Heart left ventricle (tissue), 16 donors: ENCODE measurements at regions not wholly inside any gene's neighbourhood (a gene's known extent, or its start where the extent isn't known, plus 50 kb on each side); places are given as distances from the start of the nearest gene placed in this dataset.

Experiments
- ATAC-seq, 4 donors: fragments of 200-7000 bp; cut with Tn5 transposase; one replicate each; pipeline ENCODE4 v1.9.1; 2020 to 2022; ENCODE audit warnings: moderate library complexity in 4 of 4, mild to moderate bottlenecking in 3 of 4, moderate number of reproducible peaks in 1 of 4
- DNase-seq, 5 donors: peaks; one replicate each; pipeline ENCODE4 v3.0.0-alpha.2; 2020
- H3K27ac ChIP-seq, 12 donors: fragments of 200-600 bp; sonication (generic) in 4 of 12; one replicate each; pipeline versions ENCODE4 v1.5.0 to v1.8.0; 2016 to 2022; ENCODE audit warnings: mild to moderate bottlenecking in 2 of 12
- H3K27me3 ChIP-seq, 9 donors: fragments of 200-600 bp; sonication (generic) in 2 of 9; one replicate each; pipeline versions ENCODE4 v1.5.1 to v1.8.0; 2016 to 2022; ENCODE audit warnings: mild to moderate bottlenecking in 3 of 9
- H3K36me3 ChIP-seq, 9 donors: fragments of 200-600 bp; sonication (generic) in 2 of 9; one replicate each; pipeline versions ENCODE4 v1.5.0 to v1.8.0; 2018 to 2022; ENCODE audit warnings: mild to moderate bottlenecking in 2 of 9
- H3K4me1 ChIP-seq, 12 donors: fragments of 200-600 bp; sonication (generic) in 4 of 12; one replicate each; pipeline versions ENCODE4 v1.5.0 to v1.8.0; 2016 to 2022; ENCODE audit warnings: mild to moderate bottlenecking in 3 of 12
- H3K4me3 ChIP-seq, 12 donors: fragments of 200-600 bp; sonication (generic) in 4 of 12; one replicate each; pipeline versions ENCODE4 v1.5.0 to v1.8.0; 2017 to 2022; ENCODE audit warnings: mild to moderate bottlenecking in 9 of 12, moderate library complexity in 4 of 12
- H3K9me3 ChIP-seq, 12 donors: fragments of 200-600 bp; sonication (generic) in 4 of 12; one replicate each; pipeline versions ENCODE4 v1.5.0 to v1.8.0; 2016 to 2022; ENCODE audit warnings: mild to moderate bottlenecking in 1 of 12
- CTCF ChIP-seq, 12 donors: fragments of 200-600 bp; sonication (generic) in 4 of 12; IDR thresholded peaks; one replicate each; pipeline versions ENCODE4 v1.5.0 to v1.8.0; 2018 to 2022; ENCODE audit warnings: antibody characterized with exemption in 12 of 12, mild to moderate bottlenecking in 5 of 12
- POLR2A ChIP-seq, 2 donors: fragments of 450-650 bp; IDR thresholded peaks; one replicate each; pipeline ENCODE4 v1.6.1; 2017; ENCODE audit warnings: antibody characterized with exemption in 2 of 2, mild to moderate bottlenecking in 2 of 2, moderate library complexity in 2 of 2
- WGBS, 4 donors: extraction: QIAGEN DNeasy Blood & Tissue Kit in 2 of 4; methylation state at CpG; one replicate each; pipeline versions ENCODE4 v1.1.5 to v1.1.7; 2013 to 2018; 5-methylcytosine and 5-hydroxymethylcytosine counted together
- intact Hi-C, 10 donors: fragments of 100-400 bp; cut with DNase I; formaldehyde crosslinking; loops; one replicate each; pipeline versions ENCODE4 v1.11.1 to v1.14.2; 2022
- donor health status: ischemic (EF 13 %, LVEDD 7.1; RV severe dilation, severe dysfunction).
- donor health status: healthy with polysubstance abuse.
- donor health status: DM: no; HTN: yes; CAD: no.
- donor health status: DM: no; HTN: no; CAD: no.
- donor health status: ischemic (EF 25% LVEDD 6.9; RV normal size, moderate dysfunction).
- donor health status: ischemic (EF 25% LVEDD 5.7; RV mildly dilated, moderate dysfunction).
- donor health status: healthy.
- donor health status: DM: yes; HTN: yes; CAD: no.
- donor health status: ischemic (EF 35%, LVEDD 5.7; RV mildly dilated, moderate dysfunction).
- donor health status: nonischemic (EF 11% LVEDD 7.7; RV severe dilation, severe dysfunction).
- donor health status: DM: yes; HTN: yes; CAD: no.
- donor health status: PGD.
- donor health status: ischemic (EF 29% LVEDD 5.4; RV normal size, mild dysfunction).
- donor health status: nonischemic (EF 23%, LVEDD 6.1; RV moderate dilation, normal function).

GRCh38 chr6:1105833-1106400, 206.0 kb upstream of the FOXQ1 start:
- TF ChIP-seq POLR2A (IDR thresholded peaks at IDR 0.05) (no peak), CTCF (IDR thresholded peaks at IDR 0.05) (no peak)
- WGBS, 4 donors, result 79 to 88% (median 81%) methylated on average over 7 of the region's 7 CpGs
- Histone ChIP-seq H3K4me3 (no peak overlapping the region), H3K27ac (no peak overlapping the region), H3K9me3 (peaks cover 0 to 4% (median 0%) of the 10 kb centered on the region in 12 donors), H3K36me3 (no peaks in the 10 kb centered on the region), H3K27me3 (peaks cover 0 to 10% (median 0%) of the 10 kb centered on the region in 9 donors), H3K4me1 (peaks cover 0 to 4% (median 0%) of the 10 kb centered on the region in 12 donors)
- DNase-seq (no peak), ATAC-seq (no peak)
- intact Hi-C loops, result no loop called here

- Histone ChIP-seq H3K4me1 (peaks cover 0 to 4% (median 0%) of the 10 kb centered on the region in 12 donors), H3K9me3 (peaks cover 0 to 4% (median 0%) of the 10 kb centered on the region in 12 donors), H3K4me3 (no peak overlapping the region), H3K36me3 (no peaks in the 10 kb centered on the region), H3K27me3 (peaks cover 0 to 17% (median 0%) of the 10 kb centered on the region in 9 donors), H3K27ac (no peak overlapping the region)
- intact Hi-C loops, result no loop called here
- no peak for TF ChIP-seq POLR2A (IDR thresholded peaks at IDR 0.05)
- no peak for TF ChIP-seq CTCF (IDR thresholded peaks at IDR 0.05)
- WGBS, 4 donors, result 68 to 77% (median 71%) methylated on average over 8 of the region's 8 CpGs
- DNase-seq (no peak), ATAC-seq (no peak)
Observed at GRCh38 chr6:1104988-1105670, 206.8 kb upstream of the FOXQ1 start.

GRCh38 chr6:1103945-1104623, 207.8 kb upstream of the FOXQ1 start:
- Histone ChIP-seq H3K36me3 (no peaks in the 10 kb centered on the region), H3K9me3 (peaks cover 0 to 4% (median 0%) of the 10 kb centered on the region in 12 donors), H3K4me3 (no peak overlapping the region), H3K27me3 (peaks cover 0 to 27% (median 0%) of the 10 kb centered on the region in 9 donors), H3K4me1 (peaks cover 0 to 4% (median 0%) of the 10 kb centered on the region in 12 donors), H3K27ac (no peak overlapping the region)
- no peak for TF ChIP-seq POLR2A (IDR thresholded peaks at IDR 0.05)
- no peak for TF ChIP-seq CTCF (IDR thresholded peaks at IDR 0.05)
- WGBS, 4 donors, result 39 to 48% (median 44%) methylated on average over 7 of the region's 7 CpGs
- intact Hi-C loops, result no loop called here
- no peak for DNase-seq
- ATAC-seq, result peak in 2 of 4 donors; percentile 33 to 60

GRCh38 chr6:1103021-1103420, 208.9 kb upstream of the FOXQ1 start:
- Histone ChIP-seq H3K27me3 (peaks cover 0 to 28% (median 0%) of the 10 kb centered on the region in 9 donors), H3K4me1 (peaks cover 0 to 4% (median 0%) of the 10 kb centered on the region in 12 donors), H3K9me3 (peaks cover 0 to 4% (median 0%) of the 10 kb centered on the region in 12 donors), H3K4me3 (no peak overlapping the region), H3K27ac (no peak overlapping the region), H3K36me3 (no peaks in the 10 kb centered on the region)
- no peak for DNase-seq
- 27 to 48% (median 43%) methylated on average over 8 of the region's 8 CpGs for WGBS, 4 donors
- TF ChIP-seq CTCF (IDR thresholded peaks at IDR 0.05) (no peak), POLR2A (IDR thresholded peaks at IDR 0.05) (no peak)
- ATAC-seq, result peak in 1 of 4 donors; percentile 26
- intact Hi-C loops, result no loop called here
